Activated CD8-positive, alpha-beta memory T cell treated with anti-CD3 and anti-CD28 coated beads, Interleukin-2, amount 50 U/mL, for 48 hours (primary cell): ENCODE measurements at regions not wholly inside any gene's neighbourhood (a gene's known extent, or its start where the extent isn't known, plus 50 kb on each side); places are given as distances from the start of the nearest gene placed in this dataset.

Experiments used
- DNase-seq: peaks from one replicate; pipeline ENCODE4 v3.0.0-alpha.2; 2020

- no peak for DNase-seq
Observed at GRCh38 chrX:149274516-149275105, 230.5 kb downstream of the IDS start.

GRCh38 chrX:149272690-149273463, 232.2 kb downstream of the IDS start:
- DNase-seq, result no peak

- DNase-seq, result no peak
Observed at GRCh38 chrX:149267878-149268813, 237.0 kb downstream of the IDS start.

- DNase-seq, result no peak
Observed at GRCh38 chrX:149262086-149262485, 243.0 kb downstream of the IDS start.

GRCh38 chrX:149259241-149259640, 245.9 kb downstream of the IDS start:
- no peak for DNase-seq

GRCh38 chrX:149255860-149256259, 249.2 kb downstream of the IDS start:
- DNase-seq, result no peak

- no peak for DNase-seq
Observed at GRCh38 chrX:149248073-149248625, 257.0 kb downstream of the IDS start.

- no peak for DNase-seq
Observed at GRCh38 chrX:149230689-149231088, 274.4 kb downstream of the IDS start.

GRCh38 chrX:149223854-149224253, 281.3 kb downstream of the IDS start:
- no peak for DNase-seq

GRCh38 chrX:149222040-149222439, 283.1 kb downstream of the IDS start:
- no peak for DNase-seq

- no peak for DNase-seq
Observed at GRCh38 chrX:149221230-149221629, 283.9 kb downstream of the IDS start.

GRCh38 chrX:149213264-149213663, 291.8 kb downstream of the IDS start:
- DNase-seq, result no peak

- DNase-seq, result no peak
Observed at GRCh38 chrX:149208307-149208706, 296.8 kb downstream of the IDS start.

- DNase-seq, result no peak
Observed at GRCh38 chrX:149207518-149207917, 297.6 kb downstream of the IDS start.

GRCh38 chrX:149205937-149206336, 299.2 kb downstream of the IDS start:
- no peak for DNase-seq

GRCh38 chrX:149205081-149205480, 300.0 kb downstream of the IDS start:
- no peak for DNase-seq

- no peak for DNase-seq
Observed at GRCh38 chrX:149199734-149200133, 305.4 kb downstream of the IDS start.

GRCh38 chrX:149198980-149199732, 305.9 kb downstream of the IDS start:
- peak; percentile 50 for DNase-seq

GRCh38 chrX:149185087-149185486, 320.0 kb downstream of the IDS start:
- no peak for DNase-seq

GRCh38 chrX:149161435-149162088, 343.5 kb downstream of the IDS start:
- DNase-seq, result no peak

GRCh38 chrX:149157976-149158375, 347.1 kb downstream of the IDS start:
- no peak for DNase-seq

GRCh38 chrX:149152941-149153340, 352.2 kb downstream of the IDS start:
- no peak for DNase-seq
